ENCODE measurements at regions not wholly inside any gene's neighbourhood (a gene's known extent, or its start where the extent isn't known, plus 50 kb on each side); places are given as distances from the start of the nearest gene placed in this dataset.

DNA sequence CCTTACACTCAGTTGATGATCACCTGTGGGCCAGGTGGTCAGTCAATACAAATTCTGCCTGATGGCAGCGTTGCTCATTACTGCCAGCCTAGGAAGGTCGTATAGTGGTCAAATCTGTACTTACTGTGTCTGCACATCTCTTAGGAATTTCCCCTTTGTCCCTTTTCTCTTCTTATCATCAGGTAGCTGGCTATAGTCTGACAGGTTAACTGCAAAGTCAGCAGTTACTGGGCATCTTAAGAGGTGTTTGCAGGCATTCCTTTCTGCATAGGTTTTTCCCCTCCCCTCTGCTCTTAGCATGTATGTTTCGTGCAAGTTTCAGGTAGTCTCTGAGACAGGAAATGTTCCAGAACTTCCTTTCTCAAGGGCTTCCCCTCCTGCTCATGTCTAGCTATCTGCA is 298.7 kb downstream of the LRRIQ3 start:
- TF ChIP-seq, protein P1, sequence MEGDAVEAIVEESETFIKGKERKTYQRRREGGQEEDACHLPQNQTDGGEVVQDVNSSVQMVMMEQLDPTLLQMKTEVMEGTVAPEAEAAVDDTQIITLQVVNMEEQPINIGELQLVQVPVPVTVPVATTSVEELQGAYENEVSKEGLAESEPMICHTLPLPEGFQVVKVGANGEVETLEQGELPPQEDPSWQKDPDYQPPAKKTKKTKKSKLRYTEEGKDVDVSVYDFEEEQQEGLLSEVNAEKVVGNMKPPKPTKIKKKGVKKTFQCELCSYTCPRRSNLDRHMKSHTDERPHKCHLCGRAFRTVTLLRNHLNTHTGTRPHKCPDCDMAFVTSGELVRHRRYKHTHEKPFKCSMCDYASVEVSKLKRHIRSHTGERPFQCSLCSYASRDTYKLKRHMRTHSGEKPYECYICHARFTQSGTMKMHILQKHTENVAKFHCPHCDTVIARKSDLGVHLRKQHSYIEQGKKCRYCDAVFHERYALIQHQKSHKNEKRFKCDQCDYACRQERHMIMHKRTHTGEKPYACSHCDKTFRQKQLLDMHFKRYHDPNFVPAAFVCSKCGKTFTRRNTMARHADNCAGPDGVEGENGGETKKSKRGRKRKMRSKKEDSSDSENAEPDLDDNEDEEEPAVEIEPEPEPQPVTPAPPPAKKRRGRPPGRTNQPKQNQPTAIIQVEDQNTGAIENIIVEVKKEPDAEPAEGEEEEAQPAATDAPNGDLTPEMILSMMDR (IDR thresholded peaks at IDR 0.05): no peak
- TF ChIP-seq POLR2A (IDR thresholded peaks at IDR 0.05): no peak

All from heart left ventricle (tissue), 13 donors.